HCT116 (cell line): ENCODE measurements at regions not wholly inside any gene's neighbourhood (a gene's known extent, or its start where the extent isn't known, plus 50 kb on each side); places are given as distances from the start of the nearest gene placed in this dataset.

ENCODE experiments used
- ATAC-seq: fragments of 200-7000 bp; cut with Tn5 transposase; 2 replicates; pipeline ENCODE4 v1.9.1; 2020; ENCODE audit warnings: mild to moderate bottlenecking, moderate library complexity
- BruUV-seq: library from RNA; stranded (reverse); fragments of 400-500 nt; replicated peaks from 2 replicates; lab custom pipeline; 2021; lab: Mats Ljungman, UMichigan
- CTCF ChIA-PET: fragments of 300-600 bp; sonication (Branson Sonifier 250); formaldehyde crosslinking; loops from one replicate; lab custom pipeline; 2021; ENCODE audit warnings: antibody characterized with exemption; lab: Charles Lee
- POLR2A ChIA-PET: fragments of 300-600, 350-600 bp; sonication (Branson Sonifier 250); formaldehyde crosslinking; loops from one replicate; lab custom pipeline; 2021; ENCODE audit warnings: antibody characterized with exemption; lab: Charles Lee
- RAD21 ChIA-PET, 2 experiments: fragments of 300-600 bp; sonication (Branson Sonifier 250); formaldehyde crosslinking; loops; one replicate each; lab custom pipeline; 2023; ENCODE audit warnings: low total read pairs in 2 of 2; ENCODE audit not compliant: uncharacterized antibody in 2 of 2, unreplicated experiment in 2 of 2, low non-redundant PET in 1 of 2; lab: Charles Lee
- DNase-seq: peaks from one replicate; pipeline ENCODE4 v3.0.0-alpha.2; 2010; ENCODE audit warnings: low read depth, low spot score
- H2AFZ ChIP-seq: fragments of 200-600 bp; shearing (Covaris generic), sonication (generic); 2 replicates; pipeline ENCODE4 v1.6.1; 2017; ENCODE audit warnings: low read depth, mixed run types, mixed read lengths, antibody characterized with exemption, low read length; ENCODE audit not compliant: poor library complexity, severe bottlenecking
- H3K27ac ChIP-seq: 2 replicates; pipeline ENCODE4 v1.5.1; 2012; ENCODE audit warnings: low read depth, low read length
- H3K27me3 ChIP-seq: fragments of 200-600 bp; sonication (generic); 2 replicates; pipeline ENCODE4 v1.6.1; 2016; ENCODE audit warnings: mixed run types, low read length, mixed read lengths; ENCODE audit not compliant: insufficient read depth
- H3K36me3 ChIP-seq, 2 experiments: fragments of 200-500 bp in 1 of 2; fragments of 200-600 bp in 1 of 2; sonication (Bioruptor generic) in 1 of 2; sonication (generic) in 1 of 2; 2 replicates each; pipeline versions ENCODE4 v1.5.1 to v1.6.1; 2014 to 2016; ENCODE audit warnings: low read length in 2 of 2, inconsistent platforms in 1 of 2, mixed read lengths in 1 of 2, mixed run types in 1 of 2; ENCODE audit not compliant: insufficient read depth in 2 of 2, control insufficient read depth in 1 of 2
- H3K4me1 ChIP-seq, 2 experiments: fragments of 200-600 bp in 1 of 2; sonication (generic) in 1 of 2; 2 replicates each; pipeline versions ENCODE4 v1.5.1 to v1.6.1; 2012 to 2017; ENCODE audit warnings: low read length in 2 of 2, inconsistent platforms in 1 of 2, mild to moderate bottlenecking in 1 of 2, mixed read lengths in 1 of 2, mixed run types in 1 of 2, moderate library complexity in 1 of 2; ENCODE audit not compliant: insufficient read depth in 2 of 2, control insufficient read depth in 1 of 2
- H3K4me2 ChIP-seq: fragments of 200-600 bp; sonication (generic); 2 replicates; pipeline ENCODE4 v1.6.1; 2017; ENCODE audit warnings: mixed run types, low read length, mixed read lengths
- H3K4me3 ChIP-seq, 2 experiments: fragments of 200-600 bp in 1 of 2; sonication (generic) in 1 of 2; replicated peaks in 1 of 2; 2 replicates each; pipeline ENCODE4 v1.5.1; 2011 to 2016; ENCODE audit warnings: low read length in 2 of 2, control low read depth in 1 of 2, low read depth in 1 of 2, mild to moderate bottlenecking in 1 of 2, mixed read lengths in 1 of 2, mixed run types in 1 of 2
- H3K79me2 ChIP-seq: fragments of 200-600 bp; sonication (generic); 2 replicates; pipeline ENCODE4 v1.6.1; 2017; ENCODE audit warnings: mild to moderate bottlenecking, mixed run types, low read length, moderate library complexity, mixed read lengths; ENCODE audit not compliant: insufficient read depth
- H3K9ac ChIP-seq: fragments of 200-600 bp; sonication (generic); 2 replicates; pipeline ENCODE4 v1.6.1; 2016; ENCODE audit warnings: low read length, mixed read lengths
- H3K9me2 ChIP-seq: fragments of 200-600 bp; sonication (generic), shearing (Covaris generic); 2 replicates; pipeline ENCODE4 v1.6.1; 2017; ENCODE audit warnings: mixed run types, mild to moderate bottlenecking, moderate library complexity; ENCODE audit not compliant: insufficient read depth
- H3K9me3 ChIP-seq, 2 experiments: fragments of 200-500 bp in 1 of 2; fragments of 200-600 bp in 1 of 2; sonication (Bioruptor generic) in 1 of 2; sonication (generic) in 1 of 2; 2 replicates each; pipeline ENCODE4 v1.6.1; 2014 to 2017; ENCODE audit warnings: low read length in 2 of 2, mixed read lengths in 2 of 2, inconsistent platforms in 1 of 2, low read depth in 1 of 2, mild to moderate bottlenecking in 1 of 2, mixed run types in 1 of 2, moderate library complexity in 1 of 2; ENCODE audit not compliant: control insufficient read depth in 1 of 2, insufficient read depth in 1 of 2
- H4K20me1 ChIP-seq: fragments of 200-600 bp; sonication (generic), shearing (Covaris generic); 2 replicates; pipeline ENCODE4 v1.6.1; 2017; ENCODE audit warnings: mixed run types, mild to moderate bottlenecking, moderate library complexity; ENCODE audit not compliant: insufficient read depth
- ATF3 ChIP-seq: IDR thresholded peaks from 2 replicates; pipeline ENCODE4 v1.6.1; 2012
- CBX3 ChIP-seq: IDR thresholded peaks from 2 replicates; pipeline ENCODE4 v1.6.1; 2012; ENCODE audit warnings: low read depth
- ELF1 ChIP-seq: IDR thresholded peaks from 2 replicates; pipeline ENCODE4 v1.6.1; 2012; ENCODE audit warnings: low read depth, borderline replicate concordance
- EZH2 ChIP-seq: fragments of 200-600 bp; sonication (generic); IDR thresholded peaks from 2 replicates; pipeline ENCODE4 v1.6.1; 2017; ENCODE audit warnings: antibody characterized with exemption, mixed run types
- JUND ChIP-seq: IDR thresholded peaks from 2 replicates; pipeline ENCODE4 v1.6.1; 2012
- MAX ChIP-seq: IDR thresholded peaks from 2 replicates; pipeline ENCODE4 v1.6.1; 2012
- RAD21 ChIP-seq: IDR thresholded peaks from 2 replicates; pipeline ENCODE4 v1.6.1; 2012; ENCODE audit warnings: low read depth, mild to moderate bottlenecking
- REST ChIP-seq: IDR thresholded peaks from 2 replicates; pipeline ENCODE4 v1.6.1; 2012; ENCODE audit warnings: low read depth
- SRF ChIP-seq: IDR thresholded peaks from 2 replicates; pipeline ENCODE4 v1.6.1; 2012; ENCODE audit warnings: low read depth
- YY1 ChIP-seq: IDR thresholded peaks from 2 replicates; pipeline ENCODE4 v1.6.1; 2011; ENCODE audit warnings: low read length, low read depth, moderate library complexity, mild to moderate bottlenecking; ENCODE audit not compliant: insufficient replicate concordance; ENCODE audit errors: extremely low read depth
- ZFX ChIP-seq: fragments of 450-650 bp; IDR thresholded peaks from 2 replicates; pipeline ENCODE4 v1.6.1; 2017
- intact Hi-C: fragments of 100-400 bp; cut with micrococcal nuclease; formaldehyde crosslinking; loops from 2 replicates; pipeline ENCODE4 v1.10.0; 2022

- Histone ChIP-seq H3K4me1 (no peaks in the 10 kb centered on the region), H3K4me2 (no peak overlapping the region), H3K36me3 (no peaks in the 10 kb centered on the region), H3K27me3 (no peaks in the 10 kb centered on the region), H3K9ac (no peak overlapping the region), H2AFZ (no peak overlapping the region), H3K9me2 (no peaks in the 10 kb centered on the region), H3K9me3 (peaks cover 11 to 36% of the 10 kb centered on the region in 2 experiments; a peak in 2 of 4 replicates), H3K79me2 (no peaks in the 10 kb centered on the region), H3K4me3 (no peak overlapping the region), H3K27ac (no peak overlapping the region), H4K20me1 (no peaks in the 10 kb centered on the region)
- BruUV-seq: no TSS peak
- ChIA-PET POLR2A (no interaction called here), RAD21 (no interaction called here), CTCF (no interaction called here)
- TF ChIP-seq SRF (no peak), MAX (no peak), RAD21 (no peak), CBX3 (no peak)
- intact Hi-C loops: no loop called here
- no peak for DNase-seq
- ATAC-seq: no peak
Measured at GRCh38 chr11:41533761-41534160, 74.3 kb upstream of the LRRC4C start.

GRCh38 chr11:41534391-41534790 is 74.9 kb upstream of the LRRC4C start:
- Histone ChIP-seq H3K4me2 (no peak overlapping the region), H3K79me2 (no peaks in the 10 kb centered on the region), H3K9ac (no peak overlapping the region), H3K4me3 (no peak overlapping the region), H3K27ac (no peak overlapping the region), H3K9me3 (peaks cover 6 to 36% of the 10 kb centered on the region in 2 experiments; a peak in 2 of 4 replicates), H3K36me3 (no peaks in the 10 kb centered on the region), H4K20me1 (no peaks in the 10 kb centered on the region), H3K9me2 (no peaks in the 10 kb centered on the region), H3K4me1 (no peaks in the 10 kb centered on the region), H2AFZ (no peak overlapping the region), H3K27me3 (no peaks in the 10 kb centered on the region)
- TF ChIP-seq EZH2: no peak
- TF ChIP-seq REST: no peak
- TF ChIP-seq JUND: no peak
- no peak for TF ChIP-seq SRF
- TF ChIP-seq ELF1: no peak
- TF ChIP-seq RAD21: no peak
- TF ChIP-seq ZFX: no peak
- TF ChIP-seq ATF3: no peak
- no peak for TF ChIP-seq YY1
- ATAC-seq: no peak
- RAD21 ChIA-PET: no interaction called here
- no TSS peak for BruUV-seq
- CTCF ChIA-PET: no interaction called here
- intact Hi-C loops: no loop called here
- no peak for DNase-seq
- POLR2A ChIA-PET: no interaction called here
